HepG2 (cell line): ENCODE measurements at regions not wholly inside any gene's neighbourhood (a gene's known extent, or its start where the extent isn't known, plus 50 kb on each side); places are given as distances from the start of the nearest gene placed in this dataset.

Experiments used
- AGO1 ChIP-seq: fragments of 200-400 bp; formaldehyde crosslinking; IDR thresholded peaks from 2 replicates; pipeline ENCODE4 v1.6.1; 2017; ENCODE audit warnings: mild to moderate bottlenecking, low read depth, low read length, moderate library complexity; ENCODE audit not compliant: poor library complexity, severe bottlenecking
- GMEB1 ChIP-seq: sonication (generic); formaldehyde crosslinking; IDR thresholded peaks from 2 replicates; pipeline ENCODE4 v1.5.1; 2020; ENCODE audit warnings: missing genetic modification reagents, mild to moderate bottlenecking, borderline replicate concordance
- GRHL1 ChIP-seq: sonication (generic); formaldehyde crosslinking; conservative IDR thresholded peaks from 2 replicates; pipeline ENCODE4 v1.8.0; 2022; ENCODE audit warnings: missing genetic modification reagents
- ISX ChIP-seq: sonication (generic); formaldehyde crosslinking; conservative IDR thresholded peaks from 2 replicates; pipeline ENCODE4 v1.5.0; 2020; ENCODE audit warnings: missing genetic modification reagents
- RFX1 ChIP-seq: fragments of 450-650 bp; IDR thresholded peaks from 2 replicates; pipeline ENCODE4 v1.6.1; 2017
- SYNCRIP ChIP-seq: fragments of 200-400 bp; formaldehyde crosslinking; IDR thresholded peaks from 2 replicates; pipeline ENCODE4 v1.6.1; 2018; ENCODE audit warnings: mild to moderate bottlenecking, low read depth, low read length; ENCODE audit not compliant: insufficient read depth
- TFAP4 ChIP-seq: sonication (generic); IDR thresholded peaks from 2 replicates; pipeline ENCODE4 v1.6.1; 2016; ENCODE audit warnings: low read depth, borderline replicate concordance
- THRA ChIP-seq: sonication (generic); formaldehyde crosslinking; IDR thresholded peaks from 2 replicates; pipeline ENCODE4 v1.4.0; 2020; ENCODE audit warnings: missing genetic modification reagents, borderline replicate concordance
- ZBTB34 ChIP-seq: sonication (generic); formaldehyde crosslinking; IDR thresholded peaks from 2 replicates; pipeline ENCODE4 v1.8.0; 2022; ENCODE audit warnings: mild to moderate bottlenecking, missing genetic modification reagents
- ZNF101 ChIP-seq: sonication (generic); formaldehyde crosslinking; IDR thresholded peaks from 2 replicates; pipeline ENCODE4 v1.4.0; 2020; ENCODE audit warnings: mild to moderate bottlenecking, low read depth, missing genetic modification reagents, borderline replicate concordance
- ZNF18 ChIP-seq: sonication (generic); formaldehyde crosslinking; IDR thresholded peaks from 2 replicates; pipeline ENCODE4 v1.8.0; 2022; ENCODE audit warnings: mild to moderate bottlenecking, missing genetic modification reagents; ENCODE audit not compliant: insufficient replicate concordance
- ZNF264 ChIP-seq: sonication (generic); formaldehyde crosslinking; IDR thresholded peaks from 2 replicates; pipeline ENCODE4 v1.4.0; 2020; ENCODE audit warnings: missing genetic modification reagents
- ZNF350 ChIP-seq: sonication (generic); formaldehyde crosslinking; IDR thresholded peaks from 2 replicates; pipeline ENCODE4 v1.4.0; 2020; ENCODE audit warnings: mild to moderate bottlenecking, low read depth, missing genetic modification reagents, borderline replicate concordance
- ZNF570 ChIP-seq: sonication (generic); formaldehyde crosslinking; IDR thresholded peaks from 2 replicates; pipeline ENCODE4 v1.4.0; 2020; ENCODE audit warnings: mild to moderate bottlenecking, missing genetic modification reagents, borderline replicate concordance
- ZSCAN30 ChIP-seq: sonication (generic); formaldehyde crosslinking; IDR thresholded peaks from 2 replicates; pipeline ENCODE4 v1.5.0; 2020; ENCODE audit warnings: mild to moderate bottlenecking, missing genetic modification reagents
- TF ChIP-seq, protein P1 (sequence below): sonication (generic); formaldehyde crosslinking; IDR thresholded peaks from 2 replicates; pipeline ENCODE4 v1.5.1; 2020; ENCODE audit warnings: missing genetic modification reagents, mild to moderate bottlenecking, borderline replicate concordance

- TF ChIP-seq, protein P1, sequence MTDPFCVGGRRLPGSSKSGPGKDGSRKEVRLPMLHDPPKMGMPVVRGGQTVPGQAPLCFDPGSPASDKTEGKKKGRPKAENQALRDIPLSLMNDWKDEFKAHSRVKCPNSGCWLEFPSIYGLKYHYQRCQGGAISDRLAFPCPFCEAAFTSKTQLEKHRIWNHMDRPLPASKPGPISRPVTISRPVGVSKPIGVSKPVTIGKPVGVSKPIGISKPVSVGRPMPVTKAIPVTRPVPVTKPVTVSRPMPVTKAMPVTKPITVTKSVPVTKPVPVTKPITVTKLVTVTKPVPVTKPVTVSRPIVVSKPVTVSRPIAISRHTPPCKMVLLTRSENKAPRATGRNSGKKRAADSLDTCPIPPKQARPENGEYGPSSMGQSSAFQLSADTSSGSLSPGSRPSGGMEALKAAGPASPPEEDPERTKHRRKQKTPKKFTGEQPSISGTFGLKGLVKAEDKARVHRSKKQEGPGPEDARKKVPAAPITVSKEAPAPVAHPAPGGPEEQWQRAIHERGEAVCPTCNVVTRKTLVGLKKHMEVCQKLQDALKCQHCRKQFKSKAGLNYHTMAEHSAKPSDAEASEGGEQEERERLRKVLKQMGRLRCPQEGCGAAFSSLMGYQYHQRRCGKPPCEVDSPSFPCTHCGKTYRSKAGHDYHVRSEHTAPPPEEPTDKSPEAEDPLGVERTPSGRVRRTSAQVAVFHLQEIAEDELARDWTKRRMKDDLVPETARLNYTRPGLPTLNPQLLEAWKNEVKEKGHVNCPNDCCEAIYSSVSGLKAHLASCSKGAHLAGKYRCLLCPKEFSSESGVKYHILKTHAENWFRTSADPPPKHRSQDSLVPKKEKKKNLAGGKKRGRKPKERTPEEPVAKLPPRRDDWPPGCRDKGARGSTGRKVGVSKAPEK (CRISPR knock-in tag): no peak
- TF ChIP-seq TFAP4 (peak; percentile 99), ZNF570 (CRISPR knock-in tag) (no peak), SYNCRIP (no peak), ZNF101 (CRISPR knock-in tag) (no peak), THRA (CRISPR knock-in tag) (peak; percentile 72; the same call in 1 of the 2 replicates), ZBTB34 (CRISPR knock-in tag) (no peak), ZSCAN30 (CRISPR knock-in tag) (no peak), GRHL1 (CRISPR knock-in tag) (no peak), ZNF264 (CRISPR knock-in tag) (no peak), GMEB1 (CRISPR knock-in tag) (no peak), ZNF18 (peak; percentile 46), ZNF350 (CRISPR knock-in tag) (0 out of 2 replicates have a peak, but pooled peaks have one; percentile 63), AGO1 (no peak), RFX1 (no peak), ISX (CRISPR knock-in tag) (no peak)
These were observed 116.6 kb upstream of the IQSEC1 start (continued) for GRCh38 chr3:13189639-13190377.
